ENCODE measurements at regions not wholly inside any gene's neighbourhood (a gene's known extent, or its start where the extent isn't known, plus 50 kb on each side); places are given as distances from the start of the nearest gene placed in this dataset.

- Mint-ChIP-seq H3K9me3 (no peaks in the 10 kb centered on the region), H3K27ac (no peak overlapping the region), H3K36me3 (ENCODE audit: low read depth) (no peaks in the 10 kb centered on the region), H3K4me1 (no peaks in the 10 kb centered on the region), H3K4me3 (no peak overlapping the region), H3K27me3 (no peaks in the 10 kb centered on the region)
- CTCF ChIA-PET, result no interaction called here
- DNase-seq, result no peak
- POLR2A ChIA-PET, result no interaction called here
These were observed 275.9 kb upstream of the VCX3A start for GRCh38 chrX:6810776-6811175.

GRCh38 chrX:6803607-6804006 lies 268.7 kb upstream of the VCX3A start:
- ChIA-PET CTCF (no interaction called here), POLR2A (no interaction called here)
- no peaks in the 10 kb centered on the region for H3K36me3 Mint-ChIP-seq (ENCODE audit: low read depth)
- no peaks in the 10 kb centered on the region for H3K4me1 Mint-ChIP-seq
- no peaks in the 10 kb centered on the region for H3K27me3 Mint-ChIP-seq
- H3K9me3 Mint-ChIP-seq, result no peaks in the 10 kb centered on the region
- no peak overlapping the region for H3K27ac Mint-ChIP-seq
- no peak overlapping the region for H3K4me3 Mint-ChIP-seq
- DNase-seq, result no peak

- POLR2A ChIA-PET, result no interaction called here
- Mint-ChIP-seq H3K27ac (no peak overlapping the region), H3K36me3 (ENCODE audit: low read depth) (no peaks in the 10 kb centered on the region), H3K27me3 (no peaks in the 10 kb centered on the region), H3K4me1 (no peaks in the 10 kb centered on the region), H3K9me3 (no peaks in the 10 kb centered on the region), H3K4me3 (no peak overlapping the region)
- CTCF ChIA-PET, result interaction anchor here (1.2 kb wide), 1 partner anchor 9 kb away, joined by 3 read pairs; no protein-coding TSS in a partner anchor
- DNase-seq, result no peak
These were observed 258.1 kb upstream of the VCX3A start for GRCh38 chrX:6793000-6793399.

- DNase-seq, result no peak
- Mint-ChIP-seq H3K27me3 (no peaks in the 10 kb centered on the region), H3K27ac (no peak overlapping the region), H3K9me3 (no peaks in the 10 kb centered on the region), H3K4me1 (no peaks in the 10 kb centered on the region), H3K36me3 (ENCODE audit: low read depth) (no peaks in the 10 kb centered on the region), H3K4me3 (no peak overlapping the region)
- CTCF ChIA-PET, result no interaction called here
- POLR2A ChIA-PET, result no interaction called here
These were observed 249.0 kb upstream of the VCX3A start for GRCh38 chrX:6783912-6784311.

GRCh38 chrX:6782831-6783230 lies 247.9 kb upstream of the VCX3A start:
- POLR2A ChIA-PET, result no interaction called here
- no peaks in the 10 kb centered on the region for H3K36me3 Mint-ChIP-seq (ENCODE audit: low read depth)
- H3K4me1 Mint-ChIP-seq, result no peaks in the 10 kb centered on the region

GRCh38 chrX:6778544-6779503 lies 243.9 kb upstream of the VCX3A start:
- no peaks in the 10 kb centered on the region for H3K4me1 Mint-ChIP-seq
- H3K4me3 Mint-ChIP-seq, result no peak overlapping the region

More at GRCh38 chrX:6782831-6783230, 247.9 kb upstream of the VCX3A start:
- H3K9me3 Mint-ChIP-seq, result no peaks in the 10 kb centered on the region
- H3K4me3 Mint-ChIP-seq, result no peak overlapping the region
- no peak for DNase-seq
- no peaks in the 10 kb centered on the region for H3K27me3 Mint-ChIP-seq
- H3K27ac Mint-ChIP-seq, result no peak overlapping the region
- CTCF ChIA-PET, result no interaction called here

GRCh38 chrX:6777238-6778002 lies 242.5 kb upstream of the VCX3A start:
- Mint-ChIP-seq H3K4me1 (no peaks in the 10 kb centered on the region), H3K27me3 (no peaks in the 10 kb centered on the region), H3K4me3 (no peak overlapping the region), H3K27ac (no peak overlapping the region), H3K36me3 (ENCODE audit: low read depth) (no peaks in the 10 kb centered on the region), H3K9me3 (no peaks in the 10 kb centered on the region)
- CTCF ChIA-PET, result no interaction called here
- DNase-seq, result no peak
- POLR2A ChIA-PET, result no interaction called here

More at GRCh38 chrX:6778544-6779503, 243.9 kb upstream of the VCX3A start:
- no peaks in the 10 kb centered on the region for H3K27me3 Mint-ChIP-seq
- no peaks in the 10 kb centered on the region for H3K9me3 Mint-ChIP-seq
- CTCF ChIA-PET, result no interaction called here
- no peak for DNase-seq
- H3K36me3 Mint-ChIP-seq (ENCODE audit: low read depth), result no peaks in the 10 kb centered on the region
- no peak overlapping the region for H3K27ac Mint-ChIP-seq
- POLR2A ChIA-PET, result no interaction called here

GRCh38 chrX:6770936-6771335 lies 236.0 kb upstream of the VCX3A start:
- H3K27me3 Mint-ChIP-seq, result no peaks in the 10 kb centered on the region
- H3K27ac Mint-ChIP-seq, result no peak overlapping the region
- CTCF ChIA-PET, result no interaction called here
- no peaks in the 10 kb centered on the region for H3K36me3 Mint-ChIP-seq (ENCODE audit: low read depth)
- no peaks in the 10 kb centered on the region for H3K9me3 Mint-ChIP-seq
- POLR2A ChIA-PET, result no interaction called here
- H3K4me3 Mint-ChIP-seq, result no peak overlapping the region
- H3K4me1 Mint-ChIP-seq, result no peaks in the 10 kb centered on the region
- DNase-seq, result no peak

- no peak for DNase-seq
- Mint-ChIP-seq H3K27me3 (no peaks in the 10 kb centered on the region), H3K9me3 (no peaks in the 10 kb centered on the region), H3K4me3 (no peak overlapping the region), H3K27ac (no peak overlapping the region), H3K4me1 (no peaks in the 10 kb centered on the region), H3K36me3 (ENCODE audit: low read depth) (no peaks in the 10 kb centered on the region)
- CTCF ChIA-PET, result interaction anchor here (0.6 kb wide), 1 partner anchor 51 kb away, joined by 3 read pairs; no protein-coding TSS in a partner anchor
- POLR2A ChIA-PET, result no interaction called here
These were observed 234.0 kb upstream of the VCX3A start for GRCh38 chrX:6768881-6769280.

- ChIA-PET CTCF (no interaction called here), POLR2A (no interaction called here)
- no peaks in the 10 kb centered on the region for H3K27me3 Mint-ChIP-seq
- H3K27ac Mint-ChIP-seq, result no peak overlapping the region
- no peak for DNase-seq
- H3K4me3 Mint-ChIP-seq, result no peak overlapping the region
- no peaks in the 10 kb centered on the region for H3K36me3 Mint-ChIP-seq (ENCODE audit: low read depth)
- H3K4me1 Mint-ChIP-seq, result no peaks in the 10 kb centered on the region
- H3K9me3 Mint-ChIP-seq, result no peaks in the 10 kb centered on the region
These were observed 226.3 kb upstream of the VCX3A start for GRCh38 chrX:6761251-6761650.

- Mint-ChIP-seq H3K4me1 (no peaks in the 10 kb centered on the region), H3K27me3 (no peaks in the 10 kb centered on the region), H3K9me3 (no peaks in the 10 kb centered on the region), H3K4me3 (no peak overlapping the region), H3K36me3 (ENCODE audit: low read depth) (no peaks in the 10 kb centered on the region), H3K27ac (no peak overlapping the region)
- CTCF ChIA-PET, result no interaction called here
- POLR2A ChIA-PET, result no interaction called here
- DNase-seq, result no peak
These were observed 224.9 kb upstream of the VCX3A start for GRCh38 chrX:6759655-6760375.

- no peaks in the 10 kb centered on the region for H3K9me3 Mint-ChIP-seq
- no peak for DNase-seq
- no peak overlapping the region for H3K27ac Mint-ChIP-seq
- no peaks in the 10 kb centered on the region for H3K27me3 Mint-ChIP-seq
- H3K4me1 Mint-ChIP-seq, result no peaks in the 10 kb centered on the region
- no peak overlapping the region for H3K4me3 Mint-ChIP-seq
- ChIA-PET POLR2A (no interaction called here), CTCF (no interaction called here)
- no peaks in the 10 kb centered on the region for H3K36me3 Mint-ChIP-seq (ENCODE audit: low read depth)
These were observed 223.3 kb upstream of the VCX3A start for GRCh38 chrX:6758234-6758633.

GRCh38 chrX:6757631-6758030 lies 222.7 kb upstream of the VCX3A start:
- POLR2A ChIA-PET, result no interaction called here
- no peaks in the 10 kb centered on the region for H3K9me3 Mint-ChIP-seq
- DNase-seq, result no peak
- H3K27me3 Mint-ChIP-seq, result no peaks in the 10 kb centered on the region
- CTCF ChIA-PET, result no interaction called here
- H3K27ac Mint-ChIP-seq, result no peak overlapping the region
- no peaks in the 10 kb centered on the region for H3K36me3 Mint-ChIP-seq (ENCODE audit: low read depth)
- H3K4me3 Mint-ChIP-seq, result no peak overlapping the region
- no peaks in the 10 kb centered on the region for H3K4me1 Mint-ChIP-seq

Measured in activated CD4-positive, alpha-beta T cell treated with anti-CD3 and anti-CD28 coated beads, Interleukin-2, amount 10 ng/mL, durations not matched to agents 7 days and 5 days (primary cell).